Femur (tissue), 1 donor: ENCODE measurements at regions not wholly inside any gene's neighbourhood (a gene's known extent, or its start where the extent isn't known, plus 50 kb on each side); places are given as distances from the start of the nearest gene placed in this dataset.
A peak's percentile ranks its signal among the peaks of the same experiment; 100 is the strongest.

ENCODE experiments used
- DNase-seq: peaks from one replicate; pipeline ENCODE4 v3.0.0-alpha.2; 2017

DNA sequence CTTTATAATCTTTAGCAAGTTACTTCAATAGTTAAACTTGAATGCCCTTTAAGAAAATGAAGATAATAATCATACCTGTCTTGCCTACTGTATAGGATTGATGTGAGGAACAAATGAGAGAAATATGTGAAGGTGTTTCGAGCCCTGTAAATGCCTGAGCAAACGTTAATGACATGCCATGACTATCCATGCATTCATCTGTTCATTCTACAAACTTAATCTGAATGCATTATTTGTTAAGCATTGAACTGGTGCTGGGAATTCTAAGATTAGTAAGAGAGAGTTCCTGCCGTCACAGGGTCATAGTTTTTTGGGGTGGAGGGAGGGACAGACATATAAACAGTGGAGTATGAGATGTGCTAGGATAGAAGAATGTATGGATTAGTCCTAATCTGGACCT, 111.5 kb upstream of the PRICKLE1 start:
- no peak for DNase-seq

GRCh38 chr12:42698213-42698612, 108.7 kb upstream of the PRICKLE1 start:
- DNase-seq, result no peak

- DNase-seq, result peak; percentile 30
These were observed 107.0 kb upstream of the PRICKLE1 start for GRCh38 chr12:42696406-42697149.

GRCh38 chr12:42695490-42695995, 106.0 kb upstream of the PRICKLE1 start:
- no peak for DNase-seq

- no peak for DNase-seq
These were observed 103.2 kb upstream of the PRICKLE1 start for GRCh38 chr12:42692749-42693148.

DNA sequence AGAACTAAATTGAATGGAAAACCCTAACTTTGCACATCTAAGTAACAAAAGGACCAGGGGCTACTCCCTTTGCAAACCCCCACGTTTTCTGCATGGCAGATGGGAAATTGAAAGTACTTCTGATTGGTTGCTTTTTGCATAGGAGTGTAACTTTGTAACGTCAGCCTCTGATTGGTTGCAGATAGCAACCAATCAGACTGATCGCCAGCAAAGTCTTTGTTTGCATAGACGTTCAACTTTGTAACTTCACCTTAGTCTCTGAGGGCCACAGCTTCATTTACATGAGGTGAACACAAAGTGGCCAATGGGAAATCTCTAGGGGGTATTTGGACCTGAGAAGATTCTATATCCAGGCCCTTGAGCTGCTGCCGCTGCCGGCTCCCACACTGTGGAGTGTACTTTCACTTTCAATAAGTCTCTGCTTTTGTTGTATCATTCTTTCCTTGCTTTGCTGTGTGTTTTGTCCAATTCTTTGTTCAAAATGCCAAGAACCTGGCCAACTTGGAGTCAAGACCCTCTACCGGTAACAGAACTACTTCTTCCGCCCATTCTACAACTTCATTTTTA, 102.5 kb upstream of the PRICKLE1 start:
- no peak for DNase-seq

- DNase-seq, result no peak
These were observed 100.7 kb upstream of the PRICKLE1 start for GRCh38 chr12:42690264-42690663.

GRCh38 chr12:42689699-42690098, 100.2 kb upstream of the PRICKLE1 start:
- no peak for DNase-seq

- DNase-seq, result no peak
These were observed 97.1 kb upstream of the PRICKLE1 start for GRCh38 chr12:42686514-42687172.

- DNase-seq, result no peak
These were observed 95.2 kb upstream of the PRICKLE1 start for GRCh38 chr12:42684802-42685071.

DNA sequence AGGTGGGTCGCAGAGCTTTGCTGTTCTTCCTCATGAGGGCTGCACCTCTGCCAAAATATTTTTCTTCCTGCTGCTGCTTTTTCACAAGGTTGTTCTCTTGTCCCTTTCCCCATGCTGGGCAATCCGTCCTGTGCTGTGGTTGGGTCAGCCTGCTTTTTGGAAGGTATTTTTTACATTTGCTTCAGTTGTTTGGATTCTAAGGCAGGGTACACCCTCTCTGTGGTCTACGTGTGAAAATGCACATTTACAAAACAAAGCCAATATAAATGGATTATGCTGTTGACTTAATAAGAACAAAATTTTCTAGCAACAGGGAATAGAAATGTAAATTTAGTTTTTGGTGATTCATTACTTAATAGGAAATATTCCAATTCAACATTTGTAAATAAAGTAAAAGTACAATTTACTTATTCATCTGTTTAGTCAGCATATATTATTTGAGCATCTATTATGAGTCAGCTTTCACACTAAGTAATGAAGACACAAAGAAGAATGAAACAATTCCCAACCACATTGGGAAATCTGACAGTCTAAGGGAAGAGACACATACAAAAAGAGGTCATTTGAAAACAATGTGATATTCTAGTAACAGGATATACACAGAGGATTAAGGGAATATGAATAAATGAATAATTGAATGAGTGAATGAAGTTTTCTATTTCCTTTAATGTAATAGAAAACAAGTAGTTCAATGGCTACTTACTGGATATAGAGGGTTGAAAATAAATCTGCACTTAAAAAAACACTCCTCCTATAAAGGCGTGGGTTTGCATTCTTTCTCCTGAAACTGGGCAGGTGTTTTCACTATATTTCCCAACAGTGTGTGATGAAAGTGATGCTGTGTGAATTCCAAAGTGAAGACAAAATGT, 94.6 kb upstream of the PRICKLE1 start:
- no peak for DNase-seq

DNA sequence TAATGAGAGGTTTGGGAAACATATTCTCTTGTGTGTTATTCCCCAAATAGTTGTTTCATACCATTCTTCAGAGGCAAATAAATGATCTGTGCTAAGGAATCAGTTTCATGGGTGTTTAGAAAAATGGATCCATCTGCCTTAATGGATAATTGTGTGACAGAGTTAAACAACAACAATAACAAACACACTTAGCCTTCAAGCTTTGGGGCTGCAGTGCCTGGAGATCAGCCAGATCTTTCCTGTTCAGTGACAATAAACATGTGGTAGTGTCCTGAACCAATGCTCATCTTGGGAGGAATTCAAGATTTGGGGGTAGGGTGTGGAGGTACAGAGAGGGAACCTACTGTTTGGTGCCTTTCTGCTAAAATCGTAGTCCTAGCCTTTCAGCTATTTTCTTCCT, 93.7 kb upstream of the PRICKLE1 start:
- DNase-seq, result no peak

- DNase-seq, result no peak
These were observed 89.9 kb upstream of the PRICKLE1 start for GRCh38 chr12:42679466-42679865.

DNA sequence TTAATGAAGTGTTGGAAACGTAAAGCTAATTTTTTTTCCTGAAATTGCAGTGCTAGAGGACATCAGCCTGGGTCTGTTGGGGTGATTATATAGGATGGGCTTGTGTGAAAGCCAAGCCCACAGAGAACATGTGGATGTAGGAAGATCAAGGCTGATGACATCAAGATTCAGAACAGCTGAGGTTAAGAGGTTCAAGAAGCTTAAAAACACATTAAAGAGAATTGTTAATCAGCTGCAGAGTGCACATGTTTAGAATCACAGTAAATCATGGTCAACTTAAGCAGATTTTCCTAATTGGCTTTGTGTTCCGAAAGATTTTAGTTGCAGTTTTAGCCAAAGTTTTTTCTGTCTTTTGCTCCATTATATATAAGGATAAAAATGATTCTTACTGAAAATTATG, 87.9 kb upstream of the PRICKLE1 start:
- DNase-seq, result no peak

- no peak for DNase-seq
These were observed 84.0 kb upstream of the PRICKLE1 start for GRCh38 chr12:42673535-42673934.

DNA sequence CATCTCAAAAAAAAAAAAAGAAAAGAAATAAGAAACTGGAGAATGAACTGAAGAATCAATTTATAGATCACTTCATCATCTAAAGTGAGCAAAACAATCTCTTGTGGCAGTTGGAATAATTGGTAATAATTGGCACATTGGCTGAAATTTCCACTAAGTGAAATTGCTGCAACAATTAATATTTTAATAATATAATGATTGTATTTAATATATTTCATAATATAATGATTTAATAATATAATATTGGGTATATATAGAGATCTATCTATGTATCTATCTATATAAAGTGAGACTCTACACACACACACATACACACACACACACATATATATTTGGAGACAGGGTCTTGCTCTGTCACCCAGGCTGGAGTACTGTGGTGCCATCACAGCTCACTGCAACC, 81.2 kb upstream of the PRICKLE1 start:
- no peak for DNase-seq

DNA sequence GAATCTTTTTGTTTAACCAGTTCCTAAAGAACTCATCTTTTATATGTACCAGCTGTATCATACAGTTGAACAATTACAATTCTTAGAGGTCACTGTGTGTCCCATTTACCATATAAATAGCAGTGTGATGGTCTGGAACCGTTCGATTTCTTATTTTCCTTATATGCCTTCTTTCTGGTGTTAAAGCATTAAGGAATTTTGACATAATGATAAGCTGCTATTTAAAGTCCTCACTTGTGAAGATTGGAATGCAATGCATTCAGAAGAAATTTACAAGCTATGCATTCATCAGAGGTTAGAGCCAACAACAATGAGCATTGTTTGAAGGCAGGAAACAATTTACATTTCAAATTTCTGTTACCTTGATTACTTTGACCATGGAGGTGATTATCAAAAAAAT, 80.0 kb upstream of the PRICKLE1 start:
- no peak for DNase-seq

- no peak for DNase-seq
These were observed 77.2 kb upstream of the PRICKLE1 start for GRCh38 chr12:42666671-42667243.

- no peak for DNase-seq
These were observed 74.1 kb upstream of the PRICKLE1 start for GRCh38 chr12:42663621-42664020.

DNA sequence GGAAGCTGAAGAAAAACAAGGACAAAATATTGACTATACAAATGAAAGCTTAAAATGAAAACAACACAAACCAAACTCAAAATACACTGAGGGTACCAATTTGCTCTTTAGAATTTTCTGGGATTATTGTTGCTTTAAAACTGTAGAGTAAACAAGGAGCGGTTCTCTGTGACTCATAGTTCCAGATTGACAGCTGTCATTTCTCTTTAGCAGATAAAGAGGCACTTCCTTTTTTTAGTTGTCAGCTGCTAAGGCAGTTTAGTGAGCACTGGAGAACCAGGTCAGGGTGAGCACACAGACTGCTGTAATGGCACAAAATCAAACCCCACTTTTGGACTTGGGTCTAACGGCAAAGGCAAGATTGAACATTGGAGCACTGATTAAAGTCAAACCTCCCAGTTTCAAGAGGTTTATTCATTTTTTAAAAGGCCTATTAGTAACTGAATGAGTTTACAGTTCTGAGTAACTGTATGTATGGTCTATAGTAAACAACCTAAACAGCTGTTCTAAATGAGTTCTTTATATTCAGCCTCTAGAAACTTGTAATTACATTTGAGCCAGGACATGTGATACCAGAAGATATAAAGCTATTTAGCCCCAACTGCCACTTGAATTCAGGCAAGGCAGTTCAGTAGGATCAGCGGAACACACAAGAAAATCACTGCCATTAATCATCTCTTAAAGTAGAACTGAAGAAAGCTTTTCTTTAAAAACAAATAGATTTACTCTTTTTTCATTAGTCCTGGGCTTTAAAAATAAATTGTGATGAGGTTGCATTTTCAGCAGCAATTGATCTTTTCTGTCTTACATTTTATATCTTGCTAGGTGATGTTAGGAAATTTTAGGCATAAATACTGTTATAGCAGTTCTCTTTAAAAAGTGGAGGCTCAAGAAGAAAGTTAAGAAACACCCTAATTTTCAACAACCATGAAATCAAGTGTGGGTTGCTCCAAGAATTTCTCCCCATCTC, 71.7 kb upstream of the PRICKLE1 start:
- no peak for DNase-seq

DNA sequence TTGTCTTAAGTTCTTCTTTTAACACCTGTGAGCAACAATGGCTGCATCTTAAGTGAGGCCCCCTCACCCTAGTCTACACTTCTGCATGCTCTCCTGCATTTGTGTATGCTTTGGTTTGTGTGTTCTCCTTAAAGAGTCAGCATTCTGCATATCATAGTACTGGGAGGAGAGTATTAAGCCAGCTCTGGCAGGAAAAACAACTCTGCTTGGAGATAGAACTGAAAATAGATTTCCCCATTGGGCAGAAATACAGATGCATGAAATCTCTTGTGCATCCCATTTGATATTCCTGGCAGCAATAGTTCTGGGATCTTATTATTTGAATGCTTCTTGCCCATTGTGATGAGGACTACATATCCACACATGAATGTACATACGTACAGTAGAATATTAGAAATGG, 70.6 kb upstream of the PRICKLE1 start:
- no peak for DNase-seq

DNA sequence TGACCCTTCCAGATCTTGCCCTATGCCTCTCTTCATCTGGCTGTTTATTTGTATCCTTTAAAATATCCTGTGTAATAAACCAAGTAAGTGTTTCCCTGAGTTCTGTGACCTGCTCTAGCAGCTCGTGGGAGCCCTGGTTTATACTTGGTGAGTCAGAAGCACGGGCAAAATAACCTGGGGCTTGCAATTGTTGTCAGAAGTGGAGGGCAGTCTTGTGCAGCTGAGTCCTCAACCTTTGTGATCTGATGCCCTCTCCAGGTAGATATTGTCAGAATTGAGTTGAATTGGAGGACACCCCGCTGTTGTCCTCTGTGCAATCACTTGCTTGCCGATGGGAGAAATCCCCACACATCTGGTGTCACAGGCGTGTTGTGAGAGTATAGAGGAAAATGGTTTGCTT, 62.5 kb upstream of the PRICKLE1 start:
- no peak for DNase-seq
